HepG2 (cell line): ENCODE measurements at regions not wholly inside any gene's neighbourhood (a gene's known extent, or its start where the extent isn't known, plus 50 kb on each side); places are given as distances from the start of the nearest gene placed in this dataset.

Experiments used
- ARID2 ChIP-seq: sonication (generic); formaldehyde crosslinking; IDR thresholded peaks from 2 replicates; pipeline ENCODE4 v1.8.1; 2022; ENCODE audit warnings: mild to moderate bottlenecking, missing genetic modification reagents, borderline replicate concordance
- ATF7 ChIP-seq, 2 experiments: fragments of 450-650 bp in 1 of 2; sonication (generic) in 1 of 2; formaldehyde crosslinking in 1 of 2; IDR thresholded peaks; 2 replicates each; pipeline versions ENCODE4 v1.4.0 to v1.6.1; 2016 to 2020; ENCODE audit warnings: antibody characterized with exemption in 1 of 2, mild to moderate bottlenecking in 1 of 2, missing genetic modification reagents in 1 of 2
- GFI1 ChIP-seq: sonication (generic); formaldehyde crosslinking; IDR thresholded peaks from 2 replicates; pipeline ENCODE4 v1.5.0; 2020; ENCODE audit warnings: missing genetic modification reagents, mild to moderate bottlenecking, borderline replicate concordance
- JARID2 ChIP-seq: sonication (generic); formaldehyde crosslinking; IDR thresholded peaks from 2 replicates; pipeline ENCODE4 v1.8.1; 2023; ENCODE audit warnings: missing genetic modification reagents, inconsistent platforms; ENCODE audit not compliant: insufficient replicate concordance
- RAD51 ChIP-seq: fragments of 450-650 bp; IDR thresholded peaks from 2 replicates; pipeline ENCODE4 v1.6.1; 2016; ENCODE audit warnings: borderline replicate concordance
- REPIN1 ChIP-seq: sonication (generic); formaldehyde crosslinking; IDR thresholded peaks from 2 replicates; pipeline ENCODE4 v1.8.0; 2022; ENCODE audit warnings: missing genetic modification reagents, low read depth, mild to moderate bottlenecking, borderline replicate concordance
- SMARCC2 ChIP-seq: fragments of 450-650 bp; IDR thresholded peaks from 2 replicates; pipeline ENCODE4 v1.6.1; 2017; ENCODE audit warnings: antibody characterized with exemption, mild to moderate bottlenecking
- SRSF1 ChIP-seq: fragments of 200-400 bp; formaldehyde crosslinking; optimal IDR thresholded peaks from 2 replicates; pipeline ENCODE3; 2017; ENCODE audit warnings: mild to moderate bottlenecking, low read depth, low read length, moderate library complexity
- SRSF4 ChIP-seq: fragments of 200-400 bp; formaldehyde crosslinking; IDR thresholded peaks from one replicate; pipeline ENCODE4 v1.6.1; 2018; ENCODE audit warnings: mild to moderate bottlenecking, low read depth, low read length, moderate library complexity; ENCODE audit not compliant: poor library complexity, severe bottlenecking
- STAG1 ChIP-seq: sonication (generic); formaldehyde crosslinking; IDR thresholded peaks from 2 replicates; pipeline ENCODE4 v1.4.0; 2020; ENCODE audit warnings: missing genetic modification reagents
- TCF7 ChIP-seq: sonication (generic); IDR thresholded peaks from 2 replicates; pipeline ENCODE4 v1.6.1; 2016; ENCODE audit warnings: antibody characterized with exemption, low read depth
- ZNF343 ChIP-seq: sonication (generic); formaldehyde crosslinking; IDR thresholded peaks from 2 replicates; pipeline ENCODE4 v1.4.0; 2020; ENCODE audit warnings: mild to moderate bottlenecking, missing genetic modification reagents
- ZNF432 ChIP-seq: sonication (generic); formaldehyde crosslinking; IDR thresholded peaks from 2 replicates; pipeline ENCODE4 v1.5.0; 2020; ENCODE audit warnings: missing genetic modification reagents, mild to moderate bottlenecking, borderline replicate concordance
- ZNF441 ChIP-seq: sonication (generic); formaldehyde crosslinking; IDR thresholded peaks from 2 replicates; pipeline ENCODE4 v1.7.0; 2021; ENCODE audit warnings: missing genetic modification reagents, borderline replicate concordance
- ZNF572 ChIP-seq: sonication (generic); formaldehyde crosslinking; IDR thresholded peaks from 2 replicates; pipeline ENCODE4 v1.5.1; 2020; ENCODE audit warnings: mild to moderate bottlenecking, missing genetic modification reagents
- TF ChIP-seq, protein P1 (sequence below): sonication (generic); formaldehyde crosslinking; conservative IDR thresholded peaks from 2 replicates; pipeline ENCODE4 v1.4.0; 2020; ENCODE audit warnings: missing genetic modification reagents
- TF ChIP-seq, protein P2 (sequence below): IDR thresholded peaks from 2 replicates; pipeline ENCODE4 v1.6.1; 2016
- TF ChIP-seq, protein P3 (sequence below): sonication (generic); formaldehyde crosslinking; IDR thresholded peaks from 2 replicates; pipeline ENCODE4 v1.4.0; 2020; ENCODE audit warnings: missing genetic modification reagents
- TF ChIP-seq, protein P4 (sequence below): IDR thresholded peaks from 2 replicates; pipeline ENCODE4 v1.6.1; 2016; ENCODE audit warnings: mild to moderate bottlenecking, missing biosample characterization, missing genetic modification reagents
- TF ChIP-seq, protein P5 (sequence below): sonication (generic); formaldehyde crosslinking; IDR thresholded peaks from 2 replicates; pipeline ENCODE4 v1.8.0; 2022; ENCODE audit warnings: missing genetic modification reagents, mild to moderate bottlenecking, borderline replicate concordance

DNA sequence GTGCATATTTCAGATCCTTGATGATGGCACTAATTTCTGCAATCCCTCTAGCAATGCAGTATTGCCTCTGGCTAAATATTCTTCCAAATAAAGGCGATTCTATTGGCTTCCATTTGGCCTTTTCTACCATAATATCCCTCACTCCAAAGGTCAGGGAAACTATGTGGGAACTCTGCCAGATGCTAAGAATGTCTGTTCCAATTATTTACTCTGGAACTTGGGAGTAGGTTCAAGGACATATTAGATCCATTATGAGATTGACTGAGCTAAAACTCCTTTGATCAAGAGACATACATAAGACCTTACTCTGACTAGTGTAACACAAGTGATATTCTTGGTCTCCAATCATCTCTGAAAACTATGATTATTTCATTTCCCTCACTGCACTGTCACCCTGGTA lies 674.5 kb upstream of the NECTIN3 start (continued):
- TF ChIP-seq, protein P1, sequence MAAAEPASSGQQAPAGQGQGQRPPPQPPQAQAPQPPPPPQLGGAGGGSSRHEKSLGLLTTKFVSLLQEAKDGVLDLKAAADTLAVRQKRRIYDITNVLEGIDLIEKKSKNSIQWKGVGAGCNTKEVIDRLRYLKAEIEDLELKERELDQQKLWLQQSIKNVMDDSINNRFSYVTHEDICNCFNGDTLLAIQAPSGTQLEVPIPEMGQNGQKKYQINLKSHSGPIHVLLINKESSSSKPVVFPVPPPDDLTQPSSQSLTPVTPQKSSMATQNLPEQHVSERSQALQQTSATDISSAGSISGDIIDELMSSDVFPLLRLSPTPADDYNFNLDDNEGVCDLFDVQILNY (CRISPR knock-in tag), result no peak
- TF ChIP-seq ZNF441 (no peak), ARID2 (CRISPR knock-in tag) (no peak), TCF7 (peak; percentile 79), ZNF432 (CRISPR knock-in tag) (no peak), ZNF572 (CRISPR knock-in tag) (no peak), GFI1 (CRISPR knock-in tag) (peak; percentile 71), REPIN1 (CRISPR knock-in tag) (no peak; the same call in 1 of the 2 replicates), ATF7 (IDR thresholded peaks at IDR 0.05) (no peak), ATF7 (CRISPR knock-in tag; IDR thresholded peaks at IDR 0.05) (no peak), SRSF1 (no peak), STAG1 (CRISPR knock-in tag) (no peak; the same call in 1 of the 2 replicates), JARID2 (no peak), SMARCC2 (no peak), ZNF343 (CRISPR knock-in tag) (no peak), RAD51 (no peak), SRSF4 (no peak)
- TF ChIP-seq, protein P2, sequence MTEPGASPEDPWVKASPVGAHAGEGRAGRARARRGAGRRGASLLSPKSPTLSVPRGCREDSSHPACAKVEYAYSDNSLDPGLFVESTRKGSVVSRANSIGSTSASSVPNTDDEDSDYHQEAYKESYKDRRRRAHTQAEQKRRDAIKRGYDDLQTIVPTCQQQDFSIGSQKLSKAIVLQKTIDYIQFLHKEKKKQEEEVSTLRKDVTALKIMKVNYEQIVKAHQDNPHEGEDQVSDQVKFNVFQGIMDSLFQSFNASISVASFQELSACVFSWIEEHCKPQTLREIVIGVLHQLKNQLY, result no peak
- TF ChIP-seq, protein P3, sequence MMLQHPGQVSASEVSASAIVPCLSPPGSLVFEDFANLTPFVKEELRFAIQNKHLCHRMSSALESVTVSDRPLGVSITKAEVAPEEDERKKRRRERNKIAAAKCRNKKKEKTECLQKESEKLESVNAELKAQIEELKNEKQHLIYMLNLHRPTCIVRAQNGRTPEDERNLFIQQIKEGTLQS (CRISPR knock-in tag), result no peak
- TF ChIP-seq, protein P4, sequence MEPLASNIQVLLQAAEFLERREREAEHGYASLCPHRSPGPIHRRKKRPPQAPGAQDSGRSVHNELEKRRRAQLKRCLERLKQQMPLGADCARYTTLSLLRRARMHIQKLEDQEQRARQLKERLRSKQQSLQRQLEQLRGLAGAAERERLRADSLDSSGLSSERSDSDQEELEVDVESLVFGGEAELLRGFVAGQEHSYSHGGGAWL (CRISPR knock-in tag), result no peak
- TF ChIP-seq, protein P5, sequence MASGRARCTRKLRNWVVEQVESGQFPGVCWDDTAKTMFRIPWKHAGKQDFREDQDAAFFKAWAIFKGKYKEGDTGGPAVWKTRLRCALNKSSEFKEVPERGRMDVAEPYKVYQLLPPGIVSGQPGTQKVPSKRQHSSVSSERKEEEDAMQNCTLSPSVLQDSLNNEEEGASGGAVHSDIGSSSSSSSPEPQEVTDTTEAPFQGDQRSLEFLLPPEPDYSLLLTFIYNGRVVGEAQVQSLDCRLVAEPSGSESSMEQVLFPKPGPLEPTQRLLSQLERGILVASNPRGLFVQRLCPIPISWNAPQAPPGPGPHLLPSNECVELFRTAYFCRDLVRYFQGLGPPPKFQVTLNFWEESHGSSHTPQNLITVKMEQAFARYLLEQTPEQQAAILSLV, result no peak
